CD14-positive monocyte (primary cell): ENCODE measurements at regions not wholly inside any gene's neighbourhood (a gene's known extent, or its start where the extent isn't known, plus 50 kb on each side); places are given as distances from the start of the nearest gene placed in this dataset.

Experiments
- DNase-seq, 3 donors: peaks; one replicate each; pipeline ENCODE4 v3.0.0-alpha.2; 2011 to 2022
- H2AFZ ChIP-seq: 2 replicates; pipeline ENCODE4 v1.6.0; 2012; ENCODE audit warnings: mild to moderate bottlenecking, low read depth, low read length, inconsistent platforms; ENCODE audit not compliant: insufficient read depth, poor library complexity, severe bottlenecking
- H3K27ac ChIP-seq, 2 donors: 1 replicate in 1 of 2; 2 replicates in 1 of 2; pipeline ENCODE4 v1.5.1; 2012 to 2013; ENCODE audit warnings: low read length in 2 of 2, control low read depth in 1 of 2, inconsistent platforms in 1 of 2, low read depth in 1 of 2, mild to moderate bottlenecking in 1 of 2
- H3K27me3 ChIP-seq, 2 donors: one replicate each; pipeline versions ENCODE4 v1.6.0 to v1.6.1; 2011 to 2013; ENCODE audit warnings: low read length in 2 of 2; ENCODE audit not compliant: control insufficient read depth in 2 of 2, insufficient read depth in 2 of 2
- H3K36me3 ChIP-seq, 2 donors: replicated peaks in 1 of 2; 1 replicate in 1 of 2; 2 replicates in 1 of 2; pipeline versions ENCODE4 v1.5.1 to v1.6.1; 2012 to 2013; ENCODE audit warnings: low read length in 2 of 2, control low read depth in 1 of 2, inconsistent platforms in 1 of 2, mild to moderate bottlenecking in 1 of 2; ENCODE audit not compliant: insufficient read depth in 2 of 2, control insufficient read depth in 1 of 2
- H3K4me1 ChIP-seq, 2 donors: 1 replicate in 1 of 2; 2 replicates in 1 of 2; pipeline versions ENCODE4 v1.5.1 to v1.6.1; 2012 to 2013; ENCODE audit warnings: low read length in 2 of 2, control low read depth in 1 of 2, inconsistent platforms in 1 of 2, mild to moderate bottlenecking in 1 of 2, moderate library complexity in 1 of 2; ENCODE audit not compliant: insufficient read depth in 2 of 2, control insufficient read depth in 1 of 2
- H3K4me2 ChIP-seq: replicated peaks from 2 replicates; pipeline ENCODE3; 2012; ENCODE audit warnings: low read length, moderate library complexity, mild to moderate bottlenecking; ENCODE audit not compliant: poor library complexity, severe bottlenecking; ENCODE audit errors: extremely low read depth
- H3K4me3 ChIP-seq, 3 experiments: fragments of 200-600 bp in 1 of 3; sonication (generic) in 1 of 3; replicated peaks in 1 of 3; 1 replicate in 2 of 3; 2 replicates in 1 of 3; pipeline ENCODE4 v1.5.1; 2011 to 2013; ENCODE audit warnings: low read length in 3 of 3, mild to moderate bottlenecking in 3 of 3, control low read depth in 2 of 3, low read depth in 2 of 3, inconsistent platforms in 1 of 3, moderate library complexity in 1 of 3
- H3K79me2 ChIP-seq: 2 replicates; pipeline ENCODE4 v1.6.0; 2012; ENCODE audit warnings: mild to moderate bottlenecking, control low read depth, inconsistent platforms, low read length, moderate library complexity; ENCODE audit not compliant: insufficient read depth
- H3K9ac ChIP-seq: 2 replicates; pipeline ENCODE4 v1.6.0; 2017; ENCODE audit warnings: low read length, mild to moderate bottlenecking; ENCODE audit not compliant: insufficient read depth, poor library complexity, severe bottlenecking
- H3K9me3 ChIP-seq, 2 donors: replicated peaks in 1 of 2; 1 replicate in 1 of 2; 2 replicates in 1 of 2; pipeline versions ENCODE4 v1.5.1 to v1.6.1; 2012 to 2013; ENCODE audit warnings: low read length in 2 of 2, control low read depth in 1 of 2; ENCODE audit not compliant: control insufficient read depth in 1 of 2, insufficient read depth in 1 of 2
- H4K20me1 ChIP-seq: 2 replicates; pipeline ENCODE4 v1.6.0; 2012; ENCODE audit warnings: mild to moderate bottlenecking, low read length, control low read depth, moderate library complexity; ENCODE audit not compliant: insufficient read depth
- H3K27ac Mint-ChIP-seq, 7 donors: one replicate each; pipeline ENCODE4 v1.8.0; 2020; ENCODE audit warnings: mild to moderate bottlenecking in 7 of 7, mixed read lengths in 7 of 7, moderate library complexity in 6 of 7, inconsistent platforms in 2 of 7
- H3K27me3 Mint-ChIP-seq, 3 donors: one replicate each; pipeline ENCODE4 v1.8.0; 2021 to 2022; ENCODE audit warnings: low read depth in 3 of 3, mild to moderate bottlenecking in 3 of 3, mixed read lengths in 3 of 3, moderate library complexity in 3 of 3, inconsistent platforms in 1 of 3
- H3K36me3 Mint-ChIP-seq, 2 donors: one replicate each; pipeline ENCODE4 v1.8.0; 2020; ENCODE audit warnings: mixed read lengths in 2 of 2, inconsistent platforms in 1 of 2, mild to moderate bottlenecking in 1 of 2
- H3K4me1 Mint-ChIP-seq: one replicate; pipeline ENCODE4 v1.8.0; 2020; ENCODE audit warnings: mild to moderate bottlenecking, mixed read lengths
- H3K4me3 Mint-ChIP-seq, 2 donors: one replicate each; pipeline ENCODE4 v1.8.0; 2020; ENCODE audit warnings: mild to moderate bottlenecking in 2 of 2, mixed read lengths in 2 of 2, moderate library complexity in 1 of 2
- H3K9me3 Mint-ChIP-seq, 7 donors: one replicate each; pipeline ENCODE4 v1.8.0; 2020 to 2022; ENCODE audit warnings: mixed read lengths in 7 of 7, mild to moderate bottlenecking in 6 of 7, moderate library complexity in 6 of 7, inconsistent platforms in 2 of 7
- CTCF ChIP-seq: fragments of 200-600 bp; IDR thresholded peaks from one replicate; pipeline ENCODE4 v1.8.0; 2022; ENCODE audit warnings: antibody characterized with exemption, mild to moderate bottlenecking
- WGBS: methylation state at CpG from one replicate; pipeline ENCODE4 v1.1.5; 2013; ENCODE audit warnings: missing lambda C conversion rate; ENCODE audit not compliant: insufficient coverage; 5-methylcytosine and 5-hydroxymethylcytosine counted together
- intact Hi-C, 2 donors: fragments of 100-400 bp; cut with micrococcal nuclease; formaldehyde crosslinking; loops; one replicate each; pipeline versions ENCODE4 v1.15.0 to v1.15.1; 2023

- H3K4me1 ChIP-seq = no peaks in the 10 kb centered on the region
- no peaks in the 10 kb centered on the region for H4K20me1 ChIP-seq
- no peak for DNase-seq
- intact Hi-C loops = no loop called here
- H3K27me3 ChIP-seq = no peaks in the 10 kb centered on the region
- H3K36me3 Mint-ChIP-seq = no peaks in the 10 kb centered on the region
- H3K27ac ChIP-seq = no peak overlapping the region
- H3K4me2 ChIP-seq = no peak overlapping the region
- no peak for TF ChIP-seq CTCF
- H3K4me3 ChIP-seq = no peak overlapping the region
- H3K9me3 Mint-ChIP-seq = peaks cover 0 to 5% (median 0%) of the 10 kb centered on the region in 7 donors
- H2AFZ ChIP-seq = no peak overlapping the region
- no CpG with 5 or more reads among the region's 1 CpG for WGBS
- no peaks in the 10 kb centered on the region for H3K36me3 ChIP-seq
- no peak overlapping the region for H3K4me3 Mint-ChIP-seq
- peaks cover 0 to 4% of the 10 kb centered on the region in 2 donors for H3K9me3 ChIP-seq
- H3K9ac ChIP-seq = no peak overlapping the region
- H3K79me2 ChIP-seq = no peaks in the 10 kb centered on the region
- H3K27ac Mint-ChIP-seq = no peak overlapping the region
- no peaks in the 10 kb centered on the region for H3K27me3 Mint-ChIP-seq
- no peaks in the 10 kb centered on the region for H3K4me1 Mint-ChIP-seq
Measured at GRCh38 chr13:68473834-68474326, 1243.7 kb upstream of the PCDH9 start.

GRCh38 chr13:68467160-68467559 lies 1237.0 kb upstream of the PCDH9 start:
- 83% methylated on average over 4 of the region's 4 CpGs for WGBS
- H4K20me1 ChIP-seq = no peaks in the 10 kb centered on the region
- Mint-ChIP-seq H3K4me1 (no peaks in the 10 kb centered on the region), H3K4me3 (no peak overlapping the region), H3K27ac (no peak overlapping the region), H3K9me3 (peaks cover 0 to 7% (median 5%) of the 10 kb centered on the region in 7 donors), H3K36me3 (no peaks in the 10 kb centered on the region), H3K27me3 (no peaks in the 10 kb centered on the region)
- H3K36me3 ChIP-seq = no peaks in the 10 kb centered on the region
- H3K9me3 ChIP-seq = peaks cover 0 to 4% of the 10 kb centered on the region in 2 donors
- TF ChIP-seq CTCF = no peak
- no peak overlapping the region for H2AFZ ChIP-seq
- H3K27ac ChIP-seq = no peak overlapping the region
- no peak for DNase-seq
- H3K79me2 ChIP-seq = no peaks in the 10 kb centered on the region
- no peak overlapping the region for H3K4me2 ChIP-seq
- no peak overlapping the region for H3K9ac ChIP-seq
- H3K27me3 ChIP-seq = no peaks in the 10 kb centered on the region
- no peaks in the 10 kb centered on the region for H3K4me1 ChIP-seq
- intact Hi-C loops = no loop called here
- H3K4me3 ChIP-seq = no peak overlapping the region
